SK-N-SH (cell line): ENCODE measurements at regions not wholly inside any gene's neighbourhood (a gene's known extent, or its start where the extent isn't known, plus 50 kb on each side); places are given as distances from the start of the nearest gene placed in this dataset.

Source experiments
- CTCF ChIA-PET: fragments of 300-600, 350-600 bp; formaldehyde crosslinking; extraction: SDS; loops from one replicate; lab custom pipeline; 2021; lab: Yijun Ruan, JAX
- POLR2A ChIA-PET: fragments of 350-600 bp; sonication (Branson Sonifier 250); formaldehyde crosslinking; extraction: SDS; loops from one replicate; lab custom pipeline; 2020; ENCODE audit warnings: antibody characterized with exemption, inconsistent platforms; lab: Yijun Ruan, JAX
- DNase-seq: peaks from one replicate; pipeline ENCODE4 v3.0.0; 2012
- H2AFZ ChIP-seq: fragments of 200-600 bp; sonication (generic); 2 replicates; pipeline ENCODE4 v1.8.1; 2016; ENCODE audit warnings: antibody characterized with exemption, mild to moderate bottlenecking, low read depth
- H3F3A ChIP-seq: fragments of 200-600 bp; sonication (generic); replicated peaks from 2 replicates; pipeline ENCODE3; 2016; ENCODE audit warnings: antibody characterized with exemption, mild to moderate bottlenecking; ENCODE audit not compliant: insufficient read depth
- H3K27ac ChIP-seq, 2 experiments: fragments of 200-500 bp in 1 of 2; fragments of 200-600 bp in 1 of 2; sonication (Bioruptor generic) in 1 of 2; sonication (generic), shearing (Covaris generic) in 1 of 2; 2 replicates each; pipeline versions ENCODE4 v1.5.1 to v1.6.1; 2014 to 2016; ENCODE audit warnings: low read depth in 2 of 2, inconsistent platforms in 1 of 2, low read length in 1 of 2, mild to moderate bottlenecking in 1 of 2, mixed read lengths in 1 of 2
- H3K27me3 ChIP-seq: fragments of 200-600 bp; sonication (generic), shearing (Covaris generic); 2 replicates; pipeline ENCODE4 v1.6.1; 2016; ENCODE audit warnings: mixed run types; ENCODE audit not compliant: insufficient read depth
- H3K36me3 ChIP-seq, 2 experiments: fragments of 200-500 bp in 1 of 2; fragments of 200-600 bp in 1 of 2; sonication (Bioruptor generic) in 1 of 2; sonication (generic) in 1 of 2; replicated peaks in 1 of 2; 2 replicates each; pipeline versions ENCODE3 to v1.5.1; 2014 to 2016; ENCODE audit warnings: low read length in 1 of 2, mild to moderate bottlenecking in 1 of 2; ENCODE audit not compliant: insufficient read depth in 2 of 2, control insufficient read depth in 1 of 2
- H3K4me1 ChIP-seq, 2 experiments: fragments of 200-500 bp in 1 of 2; fragments of 200-600 bp in 1 of 2; sonication (Bioruptor generic) in 1 of 2; sonication (generic), shearing (Covaris generic) in 1 of 2; 2 replicates each; pipeline versions ENCODE4 v1.5.1 to v1.6.1; 2014 to 2016; ENCODE audit warnings: low read depth in 1 of 2, low read length in 1 of 2, mixed run types in 1 of 2; ENCODE audit not compliant: insufficient read depth in 2 of 2, control insufficient read depth in 1 of 2
- H3K4me2 ChIP-seq: fragments of 200-600 bp; sonication (generic), shearing (Covaris generic); 2 replicates; pipeline ENCODE4 v1.6.1; 2017; ENCODE audit warnings: mixed run types
- H3K4me3 ChIP-seq, 2 experiments: fragments of 200-500 bp in 1 of 2; fragments of 200-600 bp in 1 of 2; sonication (Bioruptor generic) in 1 of 2; sonication (generic), shearing (Covaris generic) in 1 of 2; 2 replicates each; pipeline versions ENCODE4 v1.5.1 to v1.8.1; 2014 to 2016; ENCODE audit warnings: low read depth in 2 of 2, inconsistent platforms in 1 of 2, low read length in 1 of 2, mild to moderate bottlenecking in 1 of 2, mixed read lengths in 1 of 2, moderate library complexity in 1 of 2
- H3K79me2 ChIP-seq: fragments of 200-600 bp; sonication (generic); 2 replicates; pipeline ENCODE4 v1.8.1; 2017; ENCODE audit warnings: mild to moderate bottlenecking; ENCODE audit not compliant: insufficient read depth
- H3K9ac ChIP-seq: fragments of 200-600 bp; sonication (generic); 2 replicates; pipeline ENCODE4 v1.6.1; 2017; ENCODE audit warnings: mixed run types
- H3K9me2 ChIP-seq: fragments of 200-600 bp; sonication (generic); 2 replicates; pipeline ENCODE4 v1.6.1; 2017; ENCODE audit warnings: mixed run types
- H3K9me3 ChIP-seq: fragments of 200-600 bp; sonication (generic); 2 replicates; pipeline ENCODE4 v1.6.1; 2017; ENCODE audit warnings: mixed run types, mild to moderate bottlenecking, moderate library complexity
- H4K20me1 ChIP-seq: fragments of 200-600 bp; sonication (generic); 2 replicates; pipeline ENCODE4 v1.6.1; 2017; ENCODE audit warnings: mild to moderate bottlenecking, mixed run types; ENCODE audit not compliant: insufficient read depth
- CHD2 ChIP-seq: fragments of 150-350 bp; IDR thresholded peaks from 2 replicates; pipeline ENCODE4 v1.6.1; 2018; ENCODE audit warnings: low read length; ENCODE audit not compliant: partially characterized antibody
- ELF1 ChIP-seq: IDR thresholded peaks from 2 replicates; pipeline ENCODE4 v1.4.0; 2012
- FOSL2 ChIP-seq: IDR thresholded peaks from 2 replicates; pipeline ENCODE4 v1.4.0; 2012; ENCODE audit warnings: low read depth, mild to moderate bottlenecking, moderate library complexity, borderline replicate concordance
- FOXJ3 ChIP-seq: sonication (generic); formaldehyde crosslinking; IDR thresholded peaks from 2 replicates; pipeline ENCODE4 v1.5.1; 2020; ENCODE audit warnings: mild to moderate bottlenecking, missing genetic modification reagents
- FOXM1 ChIP-seq: IDR thresholded peaks from 2 replicates; pipeline ENCODE4 v1.4.0; 2012; ENCODE audit warnings: low read depth, mild to moderate bottlenecking
- JUND ChIP-seq: IDR thresholded peaks from 2 replicates; pipeline ENCODE4 v1.4.0; 2012
- MEF2A ChIP-seq: IDR thresholded peaks from 2 replicates; pipeline ENCODE4 v1.4.0; 2012; ENCODE audit warnings: low read depth, borderline replicate concordance
- MXI1 ChIP-seq: IDR thresholded peaks from 2 replicates; pipeline ENCODE4 v1.6.1; 2012; ENCODE audit warnings: mild to moderate bottlenecking, low read depth, low read length, improper control_type of control experiment
- NRF1 ChIP-seq: IDR thresholded peaks from 2 replicates; pipeline ENCODE4 v1.6.1; 2012; ENCODE audit warnings: low read depth, mild to moderate bottlenecking, low read length
- RXRA ChIP-seq: IDR thresholded peaks from 2 replicates; pipeline ENCODE4 v1.4.0; 2012; ENCODE audit warnings: low read depth, mild to moderate bottlenecking, borderline replicate concordance
- TAF1 ChIP-seq: IDR thresholded peaks from 2 replicates; pipeline ENCODE4 v1.6.1; 2012; ENCODE audit warnings: low read depth, mild to moderate bottlenecking, low read length, moderate library complexity, borderline replicate concordance
- TCF12 ChIP-seq: IDR thresholded peaks from 2 replicates; pipeline ENCODE4 v1.4.0; 2012
- TEAD4 ChIP-seq: IDR thresholded peaks from 2 replicates; pipeline ENCODE4 v1.4.0; 2012; ENCODE audit warnings: mild to moderate bottlenecking, borderline replicate concordance; ENCODE audit not compliant: insufficient read depth
- USF1 ChIP-seq: IDR thresholded peaks from 2 replicates; pipeline ENCODE4 v1.4.0; 2012; ENCODE audit warnings: low read depth, borderline replicate concordance
- USF2 ChIP-seq: fragments of 150-350 bp; IDR thresholded peaks from 2 replicates; pipeline ENCODE4 v1.6.1; 2017; ENCODE audit warnings: antibody characterized with exemption, low read length, low read depth, borderline replicate concordance
- TF ChIP-seq, protein P1 (sequence below): IDR thresholded peaks from 2 replicates; pipeline ENCODE4; 2012
- TF ChIP-seq, protein P2 (sequence below): IDR thresholded peaks from 2 replicates; pipeline ENCODE4 v1.4.0; 2012; ENCODE audit warnings: low read depth
- TF ChIP-seq, protein P3 (sequence below): IDR thresholded peaks from 2 replicates; pipeline ENCODE4 v1.4.0; 2012; ENCODE audit warnings: low read depth, borderline replicate concordance

DNA sequence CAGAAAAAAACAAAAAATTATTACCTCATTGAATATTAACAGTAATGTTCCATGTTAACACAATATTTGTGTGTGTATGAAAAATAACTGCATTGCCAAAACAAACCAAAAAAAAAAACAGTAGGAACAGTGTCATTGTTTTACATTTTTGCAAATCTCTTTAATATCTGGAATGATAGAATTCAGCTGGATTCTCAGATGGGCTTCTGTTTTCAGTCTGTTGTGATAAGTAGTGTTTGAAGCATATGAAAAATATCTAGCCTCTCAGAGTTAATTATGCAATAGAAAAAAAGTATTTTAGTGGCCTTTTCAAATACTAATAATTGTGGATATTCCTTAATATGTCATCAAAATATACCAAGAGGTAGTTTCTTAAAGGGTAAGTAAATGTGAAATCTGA lies 52.9 kb upstream of the RWDD3 start:
- Histone ChIP-seq H3K79me2 (no peaks in the 10 kb centered on the region), H3K9me2 (no peaks in the 10 kb centered on the region), H3F3A (no peaks in the 10 kb centered on the region), H3K27ac (no peak overlapping the region), H3K27me3 (no peaks in the 10 kb centered on the region), H3K9ac (no peak overlapping the region), H4K20me1 (no peaks in the 10 kb centered on the region), H2AFZ (no peak overlapping the region), H3K9me3 (no peaks in the 10 kb centered on the region), H3K36me3 (no peaks in the 10 kb centered on the region), H3K4me1 (peaks cover 0 to 7% of the 10 kb centered on the region in 2 experiments; a peak in 2 of 4 replicates), H3K4me2 (no peak overlapping the region), H3K4me3 (no peak overlapping the region)
- CTCF ChIA-PET = interaction anchor here (0.6 kb wide), 1 partner anchor 259 kb away, joined by 3 read pairs; no protein-coding TSS in a partner anchor
- TF ChIP-seq TAF1 (no peak), MXI1 (no peak), USF2 (no peak), NRF1 (no peak), CHD2 (no peak), FOXJ3 (CRISPR knock-in tag) (no peak), RXRA (no peak)
- TF ChIP-seq, protein P1, sequence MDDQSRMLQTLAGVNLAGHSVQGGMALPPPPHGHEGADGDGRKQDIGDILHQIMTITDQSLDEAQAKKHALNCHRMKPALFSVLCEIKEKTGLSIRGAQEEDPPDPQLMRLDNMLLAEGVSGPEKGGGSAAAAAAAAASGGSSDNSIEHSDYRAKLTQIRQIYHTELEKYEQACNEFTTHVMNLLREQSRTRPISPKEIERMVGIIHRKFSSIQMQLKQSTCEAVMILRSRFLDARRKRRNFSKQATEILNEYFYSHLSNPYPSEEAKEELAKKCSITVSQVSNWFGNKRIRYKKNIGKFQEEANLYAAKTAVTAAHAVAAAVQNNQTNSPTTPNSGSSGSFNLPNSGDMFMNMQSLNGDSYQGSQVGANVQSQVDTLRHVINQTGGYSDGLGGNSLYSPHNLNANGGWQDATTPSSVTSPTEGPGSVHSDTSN = no peak
- TF ChIP-seq, protein P2, sequence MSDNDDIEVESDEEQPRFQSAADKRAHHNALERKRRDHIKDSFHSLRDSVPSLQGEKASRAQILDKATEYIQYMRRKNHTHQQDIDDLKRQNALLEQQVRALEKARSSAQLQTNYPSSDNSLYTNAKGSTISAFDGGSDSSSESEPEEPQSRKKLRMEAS = no peak
- DNase-seq = no peak
- POLR2A ChIA-PET = no interaction called here

- no peaks in the 10 kb centered on the region for H3K79me2 ChIP-seq
- H3K9ac ChIP-seq = no peak overlapping the region
- no peaks in the 10 kb centered on the region for H3K9me2 ChIP-seq
- ChIA-PET CTCF (no interaction called here), POLR2A (no interaction called here)
- no peak for DNase-seq
- H3K4me3 ChIP-seq = no peak overlapping the region
- no peaks in the 10 kb centered on the region for H4K20me1 ChIP-seq
- peaks cover 0 to 7% of the 10 kb centered on the region in 2 experiments; a peak in 2 of 4 replicates for H3K4me1 ChIP-seq
- no peak overlapping the region for H3K27ac ChIP-seq
- no peaks in the 10 kb centered on the region for H3K36me3 ChIP-seq
- H3F3A ChIP-seq = no peaks in the 10 kb centered on the region
- no peak overlapping the region for H3K4me2 ChIP-seq
- no peaks in the 10 kb centered on the region for H3K9me3 ChIP-seq
- no peak overlapping the region for H2AFZ ChIP-seq
- H3K27me3 ChIP-seq = no peaks in the 10 kb centered on the region
- TF ChIP-seq FOXM1 = no peak
- no peak for TF ChIP-seq JUND
- TF ChIP-seq, protein P2 = no peak
- no peak for TF ChIP-seq USF1
- TF ChIP-seq NRF1 = no peak
- TF ChIP-seq FOSL2 = no peak
- TF ChIP-seq USF2 = no peak
- TF ChIP-seq, protein P3, sequence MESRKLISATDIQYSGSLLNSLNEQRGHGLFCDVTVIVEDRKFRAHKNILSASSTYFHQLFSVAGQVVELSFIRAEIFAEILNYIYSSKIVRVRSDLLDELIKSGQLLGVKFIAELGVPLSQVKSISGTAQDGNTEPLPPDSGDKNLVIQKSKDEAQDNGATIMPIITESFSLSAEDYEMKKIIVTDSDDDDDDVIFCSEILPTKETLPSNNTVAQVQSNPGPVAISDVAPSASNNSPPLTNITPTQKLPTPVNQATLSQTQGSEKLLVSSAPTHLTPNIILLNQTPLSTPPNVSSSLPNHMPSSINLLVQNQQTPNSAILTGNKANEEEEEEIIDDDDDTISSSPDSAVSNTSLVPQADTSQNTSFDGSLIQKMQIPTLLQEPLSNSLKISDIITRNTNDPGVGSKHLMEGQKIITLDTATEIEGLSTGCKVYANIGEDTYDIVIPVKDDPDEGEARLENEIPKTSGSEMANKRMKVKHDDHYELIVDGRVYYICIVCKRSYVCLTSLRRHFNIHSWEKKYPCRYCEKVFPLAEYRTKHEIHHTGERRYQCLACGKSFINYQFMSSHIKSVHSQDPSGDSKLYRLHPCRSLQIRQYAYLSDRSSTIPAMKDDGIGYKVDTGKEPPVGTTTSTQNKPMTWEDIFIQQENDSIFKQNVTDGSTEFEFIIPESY = no peak
- no peak for TF ChIP-seq MEF2A
- TF ChIP-seq TCF12 = no peak
- TF ChIP-seq RXRA = no peak
- TF ChIP-seq ELF1 = no peak
- no peak for TF ChIP-seq TEAD4
- TF ChIP-seq MXI1 = no peak
- TF ChIP-seq, protein P1 = no peak
Observed at GRCh38 chr1:95183952-95184351, 50.1 kb upstream of the RWDD3 start.
